HTR-8/SVneo (cell line): ENCODE measurements at regions not wholly inside any gene's neighbourhood (a gene's known extent, or its start where the extent isn't known, plus 50 kb on each side); places are given as distances from the start of the nearest gene placed in this dataset.

Source experiments
- DNase-seq: peaks from one replicate; pipeline ENCODE4 v3.0.0; 2011; ENCODE audit warnings: low spot score, mixed read lengths; ENCODE audit not compliant: insufficient read length
- FAIRE-seq: peaks from 2 replicates; lab custom pipeline; 2011; peaks lifted over from hg19 to GRCh38; lab: Jason Lieb, UNC

GRCh38 chr5:3214838-3215374 lies 380.7 kb upstream of the IRX1 start:
- DNase-seq (no peak), FAIRE-seq (no peak)

GRCh38 chr5:3214396-3214795 lies 381.2 kb upstream of the IRX1 start:
- FAIRE-seq = no peak

GRCh38 chr5:3212869-3213268 lies 382.8 kb upstream of the IRX1 start:
- no peak for FAIRE-seq
- DNase-seq = no peak

More at GRCh38 chr5:3214396-3214795, 381.2 kb upstream of the IRX1 start:
- no peak for DNase-seq

- FAIRE-seq = no peak
Measured at GRCh38 chr5:3210531-3210930, 385.1 kb upstream of the IRX1 start.

GRCh38 chr5:3209918-3210317 lies 385.7 kb upstream of the IRX1 start:
- FAIRE-seq (no peak), DNase-seq (no peak)

More at GRCh38 chr5:3210531-3210930, 385.1 kb upstream of the IRX1 start:
- no peak for DNase-seq

- FAIRE-seq = peak; percentile 13
- DNase-seq = no peak
Measured at GRCh38 chr5:3202570-3202969, 393.1 kb upstream of the IRX1 start.

- DNase-seq (no peak), FAIRE-seq (no peak)
Measured at GRCh38 chr5:3201941-3202340, 393.7 kb upstream of the IRX1 start.

GRCh38 chr5:3201121-3201520 lies 394.5 kb upstream of the IRX1 start:
- DNase-seq (no peak), FAIRE-seq (no peak)

- DNase-seq (no peak), FAIRE-seq (no peak)
Measured at GRCh38 chr5:3199962-3200755, 395.5 kb upstream of the IRX1 start.

GRCh38 chr5:3198074-3198449 lies 397.6 kb upstream of the IRX1 start:
- no peak for FAIRE-seq
- DNase-seq = no peak

- FAIRE-seq (no peak), DNase-seq (no peak)
Measured at GRCh38 chr5:3197304-3198073, 398.1 kb upstream of the IRX1 start.

- FAIRE-seq (no peak), DNase-seq (no peak)
Measured at GRCh38 chr5:3195994-3196393, 399.6 kb upstream of the IRX1 start.

- DNase-seq = no peak
- FAIRE-seq = no peak
Measured at GRCh38 chr5:3194684-3195083, 400.9 kb upstream of the IRX1 start.

- FAIRE-seq (no peak), DNase-seq (no peak)
Measured at GRCh38 chr5:3194271-3194670, 401.4 kb upstream of the IRX1 start.

- no peak for FAIRE-seq
- no peak for DNase-seq
Measured at GRCh38 chr5:3191585-3191984, 404.0 kb upstream of the IRX1 start.

- DNase-seq = no peak
- FAIRE-seq = no peak
Measured at GRCh38 chr5:3190930-3191329, 404.7 kb upstream of the IRX1 start.

- no peak for FAIRE-seq
- DNase-seq = no peak
Measured at GRCh38 chr5:3190433-3190832, 405.2 kb upstream of the IRX1 start.

GRCh38 chr5:3187771-3188425 lies 407.7 kb upstream of the IRX1 start:
- DNase-seq (no peak), FAIRE-seq (no peak)

GRCh38 chr5:3186736-3187405 lies 408.8 kb upstream of the IRX1 start:
- no peak for DNase-seq
- no peak for FAIRE-seq

- DNase-seq = no peak
- FAIRE-seq = no peak
Measured at GRCh38 chr5:3186156-3186555, 409.5 kb upstream of the IRX1 start.
